ENCODE measurements at regions not wholly inside any gene's neighbourhood (a gene's known extent, or its start where the extent isn't known, plus 50 kb on each side); places are given as distances from the start of the nearest gene placed in this dataset.

GRCh38 chr9:129356871-129357772, 179.1 kb upstream of the IER5L start:
- ATAC-seq (no peak), DNase-seq (ENCODE audit: low spot score in 2 of 2) (no peak)
- peaks cover 5 to 6% of the 10 kb centered on the region in 2 donors for H3K36me3 Mint-ChIP-seq
- H3K9me3 Mint-ChIP-seq = peaks cover 4 to 10% of the 10 kb centered on the region in 2 donors
- no peak overlapping the region for H3K27ac Mint-ChIP-seq

GRCh38 chr9:129355631-129356030, 177.6 kb upstream of the IER5L start:
- DNase-seq (ENCODE audit: low spot score in 2 of 2) (no peak), ATAC-seq (no peak)
- Mint-ChIP-seq H3K9me3 (peaks cover 4 to 10% of the 10 kb centered on the region in 2 donors), H3K36me3 (peaks cover 5 to 6% of the 10 kb centered on the region in 2 donors), H3K27ac (no peak overlapping the region)

GRCh38 chr9:129354498-129354897, 176.4 kb upstream of the IER5L start:
- ATAC-seq = no peak
- peaks cover 5 to 6% of the 10 kb centered on the region in 2 donors for H3K36me3 Mint-ChIP-seq
- peaks cover 4 to 10% of the 10 kb centered on the region in 2 donors for H3K9me3 Mint-ChIP-seq
- DNase-seq (ENCODE audit: low spot score in 2 of 2) = no peak
- H3K27ac Mint-ChIP-seq = no peak overlapping the region

GRCh38 chr9:129353697-129354336, 175.8 kb upstream of the IER5L start:
- no peak overlapping the region for H3K27ac Mint-ChIP-seq
- DNase-seq (ENCODE audit: low spot score in 2 of 2) (no peak), ATAC-seq (no peak)
- peaks cover 4 to 10% of the 10 kb centered on the region in 2 donors for H3K9me3 Mint-ChIP-seq
- H3K36me3 Mint-ChIP-seq = peaks cover 5 to 6% of the 10 kb centered on the region in 2 donors

GRCh38 chr9:129352146-129352865, 174.2 kb upstream of the IER5L start:
- Mint-ChIP-seq H3K36me3 (peaks cover 5 to 6% of the 10 kb centered on the region in 2 donors), H3K27ac (no peak overlapping the region), H3K9me3 (peaks cover 4 to 10% of the 10 kb centered on the region in 2 donors)
- DNase-seq (ENCODE audit: low spot score in 2 of 2) (no peak), ATAC-seq (peak in 1 of 2 donors; percentile 43)

GRCh38 chr9:129351642-129352145, 173.6 kb upstream of the IER5L start:
- Mint-ChIP-seq H3K27ac (no peak overlapping the region), H3K36me3 (peaks cover 5 to 6% of the 10 kb centered on the region in 2 donors), H3K9me3 (peaks cover 4 to 10% of the 10 kb centered on the region in 2 donors)
- no peak for DNase-seq (ENCODE audit: low spot score in 2 of 2)
- ATAC-seq = peak in 1 of 2 donors; percentile 20

- Mint-ChIP-seq H3K27ac (no peak overlapping the region), H3K36me3 (peaks cover 5 to 6% of the 10 kb centered on the region in 2 donors), H3K9me3 (peaks cover 4 to 10% of the 10 kb centered on the region in 2 donors)
- DNase-seq (ENCODE audit: low spot score in 2 of 2) = no peak
- no peak for ATAC-seq
Observed at GRCh38 chr9:129351058-129351641, 173.1 kb upstream of the IER5L start.

- H3K36me3 Mint-ChIP-seq = peaks cover 0 to under 1% of the 10 kb centered on the region in 2 donors
- no peak overlapping the region for H3K27ac Mint-ChIP-seq
- DNase-seq (ENCODE audit: low spot score in 2 of 2) (no peak), ATAC-seq (no peak)
- H3K9me3 Mint-ChIP-seq = peaks cover 0 to 3% of the 10 kb centered on the region in 2 donors
Observed at GRCh38 chr9:129350143-129350935, 172.3 kb upstream of the IER5L start.

- ATAC-seq = no peak
- no peak overlapping the region for H3K27ac Mint-ChIP-seq
- H3K36me3 Mint-ChIP-seq = no peaks in the 10 kb centered on the region
- no peak for DNase-seq (ENCODE audit: low spot score in 2 of 2)
- no peaks in the 10 kb centered on the region for H3K9me3 Mint-ChIP-seq
Observed at GRCh38 chr9:129349665-129349947, 171.5 kb upstream of the IER5L start.

GRCh38 chr9:129348890-129349664, 171.0 kb upstream of the IER5L start:
- no peak for DNase-seq (ENCODE audit: low spot score in 2 of 2)
- H3K9me3 Mint-ChIP-seq = no peaks in the 10 kb centered on the region
- no peaks in the 10 kb centered on the region for H3K36me3 Mint-ChIP-seq
- H3K27ac Mint-ChIP-seq = peak overlapping the region in 1 of 2 donors; percentile 33
- no peak for ATAC-seq

- ATAC-seq (no peak), DNase-seq (ENCODE audit: low spot score in 2 of 2) (no peak)
- Mint-ChIP-seq H3K9me3 (no peaks in the 10 kb centered on the region), H3K27ac (no peak overlapping the region), H3K36me3 (no peaks in the 10 kb centered on the region)
Observed at GRCh38 chr9:129347316-129348120, 169.5 kb upstream of the IER5L start.

GRCh38 chr9:129346046-129346445, 168.0 kb upstream of the IER5L start:
- Mint-ChIP-seq H3K27ac (peak overlapping the region in 1 of 2 donors; percentile 72), H3K9me3 (no peaks in the 10 kb centered on the region), H3K36me3 (no peaks in the 10 kb centered on the region)
- no peak for DNase-seq (ENCODE audit: low spot score in 2 of 2)
- no peak for ATAC-seq

GRCh38 chr9:129344641-129345495, 166.8 kb upstream of the IER5L start:
- Mint-ChIP-seq H3K36me3 (no peaks in the 10 kb centered on the region), H3K9me3 (no peaks in the 10 kb centered on the region), H3K27ac (no peak overlapping the region)
- no peak for ATAC-seq
- DNase-seq (ENCODE audit: low spot score in 2 of 2) = no peak

All from activated naive CD4-positive, alpha-beta T cell treated with anti-CD3 and anti-CD28 coated beads, Interleukin-2, amount 50 U/mL, for 72 hours (primary cell).